GM23338 (cell line): ENCODE measurements at regions not wholly inside any gene's neighbourhood (a gene's known extent, or its start where the extent isn't known, plus 50 kb on each side); places are given as distances from the start of the nearest gene placed in this dataset.

Source experiments
- ATAC-seq: fragments of 200-7000 bp; cut with Tn5 transposase; 3 replicates; pipeline ENCODE4 v1.9.1; 2020
- DNase-seq: peaks from one replicate; pipeline ENCODE4 v3.0.0-alpha.2; 2015; ENCODE audit warnings: low spot score
- H2AFZ ChIP-seq: fragments of 200-600 bp; sonication (generic); 2 replicates; pipeline ENCODE4 v1.8.0; 2016; ENCODE audit warnings: antibody characterized with exemption, mild to moderate bottlenecking, moderate library complexity
- H3F3A ChIP-seq: fragments of 200-600 bp; sonication (generic); replicated peaks from 2 replicates; pipeline ENCODE4 v1.8.0; 2017; ENCODE audit warnings: antibody characterized with exemption, mixed run types, low read depth
- H3K27ac ChIP-seq: fragments of 200-600 bp; sonication (generic); 2 replicates; pipeline ENCODE4 v1.6.1; 2016; ENCODE audit warnings: low read depth
- H3K27me3 ChIP-seq: fragments of 200-600 bp; sonication (generic); 2 replicates; pipeline ENCODE4 v1.8.0; 2016; ENCODE audit warnings: mild to moderate bottlenecking, mixed run types, moderate library complexity; ENCODE audit not compliant: insufficient read depth
- H3K36me3 ChIP-seq: fragments of 200-600 bp; sonication (generic); 2 replicates; pipeline ENCODE4 v1.8.0; 2016; ENCODE audit warnings: mild to moderate bottlenecking; ENCODE audit not compliant: insufficient read depth
- H3K4me1 ChIP-seq: fragments of 200-600 bp; sonication (generic); 2 replicates; pipeline ENCODE4 v1.8.0; 2016; ENCODE audit warnings: mild to moderate bottlenecking, moderate library complexity; ENCODE audit not compliant: insufficient read depth
- H3K4me2 ChIP-seq: fragments of 200-600 bp; sonication (generic); 2 replicates; pipeline ENCODE4 v1.7.1; 2017; ENCODE audit warnings: mixed run types
- H3K4me3 ChIP-seq: fragments of 200-600 bp; sonication (generic); 2 replicates; pipeline ENCODE4 v1.6.1; 2016; ENCODE audit warnings: mixed run types
- H3K79me2 ChIP-seq: fragments of 200-600 bp; sonication (generic); replicated peaks from 2 replicates; pipeline ENCODE4 v1.8.0; 2017; ENCODE audit warnings: mild to moderate bottlenecking; ENCODE audit not compliant: insufficient read depth
- H3K9me2 ChIP-seq: fragments of 200-600 bp; sonication (generic); 2 replicates; pipeline ENCODE4 v1.8.0; 2017; ENCODE audit not compliant: insufficient read depth
- H4K20me1 ChIP-seq: fragments of 200-600 bp; sonication (generic); replicated peaks from 2 replicates; pipeline ENCODE4 v1.8.0; 2017; ENCODE audit warnings: mild to moderate bottlenecking; ENCODE audit not compliant: insufficient read depth
- H3K27ac Mint-ChIP-seq: 2 replicates; pipeline ENCODE4 v1.8.0; 2020; ENCODE audit warnings: inconsistent platforms, mild to moderate bottlenecking, moderate library complexity, mixed read lengths
- H3K27me3 Mint-ChIP-seq: 3 replicates; pipeline ENCODE4 v1.8.0; 2022; ENCODE audit warnings: low read depth, mild to moderate bottlenecking, moderate library complexity, mixed read lengths, inconsistent platforms; ENCODE audit not compliant: insufficient read depth, poor library complexity
- H3K36me3 Mint-ChIP-seq: 3 replicates; pipeline ENCODE4 v1.8.0; 2021; ENCODE audit warnings: low read depth, mild to moderate bottlenecking, inconsistent platforms, moderate library complexity, mixed read lengths
- H3K4me1 Mint-ChIP-seq: 3 replicates; pipeline ENCODE4 v1.8.0; 2020; ENCODE audit warnings: mild to moderate bottlenecking, inconsistent platforms, mixed read lengths
- H3K4me3 Mint-ChIP-seq: 3 replicates; pipeline ENCODE4 v1.8.0; 2021; ENCODE audit warnings: moderate library complexity, mild to moderate bottlenecking, inconsistent platforms, mixed read lengths
- H3K9me3 Mint-ChIP-seq: 3 replicates; pipeline ENCODE4 v1.8.0; 2020; ENCODE audit warnings: moderate library complexity, mild to moderate bottlenecking, inconsistent platforms, mixed read lengths
- CREB1 ChIP-seq: fragments of 250-450 bp; sonication (Bioruptor Pico); IDR thresholded peaks from 2 replicates; pipeline ENCODE4 v1.5.0; 2020; ENCODE audit warnings: low read depth, mild to moderate bottlenecking, moderate library complexity
- CTCF ChIP-seq, 2 experiments: fragments of 200-600 bp in 1 of 2; sonication (generic) in 1 of 2; conservative IDR thresholded peaks; 2 replicates each; pipeline versions ENCODE4 v1.5.1 to v1.6.1; 2016 to 2017; ENCODE audit warnings: antibody characterized with exemption in 2 of 2, low read depth in 2 of 2, mild to moderate bottlenecking in 2 of 2, moderate library complexity in 1 of 2
- EZH2 ChIP-seq: fragments of 200-600 bp; sonication (generic); IDR thresholded peaks from one replicate; pipeline ENCODE4 v1.8.0; 2017; ENCODE audit warnings: antibody characterized with exemption, mild to moderate bottlenecking, low read depth; ENCODE audit not compliant: unreplicated experiment
- JUNB ChIP-seq: IDR thresholded peaks from one replicate; pipeline ENCODE4 v1.6.1; 2016; ENCODE audit warnings: antibody characterized with exemption; ENCODE audit not compliant: unreplicated experiment
- NANOG ChIP-seq: IDR thresholded peaks from 2 replicates; pipeline ENCODE4 v1.6.1; 2016; ENCODE audit warnings: antibody characterized with exemption, borderline replicate concordance
- POLR2AphosphoS5 ChIP-seq: IDR thresholded peaks from 2 replicates; pipeline ENCODE4 v1.6.1; 2016; ENCODE audit warnings: antibody characterized with exemption, low read depth
- STAT1 ChIP-seq: IDR thresholded peaks from one replicate; pipeline ENCODE4 v1.6.1; 2016; ENCODE audit warnings: antibody characterized with exemption; ENCODE audit not compliant: unreplicated experiment
- ZNF114 ChIP-seq: fragments of 250-450 bp; sonication (Bioruptor Pico); IDR thresholded peaks from 2 replicates; pipeline ENCODE4 v1.5.0; 2020; ENCODE audit warnings: mild to moderate bottlenecking, moderate library complexity
- ZNF331 ChIP-seq: fragments of 250-450 bp; sonication (Bioruptor Pico); IDR thresholded peaks from 2 replicates; pipeline ENCODE4 v1.5.0; 2020; ENCODE audit warnings: low read depth, mild to moderate bottlenecking, moderate library complexity
- TF ChIP-seq, protein P1 (sequence below): IDR thresholded peaks from 2 replicates; pipeline ENCODE4 v1.6.1; 2016; ENCODE audit warnings: antibody characterized with exemption
- TF ChIP-seq, protein P2 (sequence below): IDR thresholded peaks from one replicate; pipeline ENCODE4 v1.6.1; 2018; ENCODE audit warnings: antibody characterized with exemption; ENCODE audit not compliant: unreplicated experiment

DNA sequence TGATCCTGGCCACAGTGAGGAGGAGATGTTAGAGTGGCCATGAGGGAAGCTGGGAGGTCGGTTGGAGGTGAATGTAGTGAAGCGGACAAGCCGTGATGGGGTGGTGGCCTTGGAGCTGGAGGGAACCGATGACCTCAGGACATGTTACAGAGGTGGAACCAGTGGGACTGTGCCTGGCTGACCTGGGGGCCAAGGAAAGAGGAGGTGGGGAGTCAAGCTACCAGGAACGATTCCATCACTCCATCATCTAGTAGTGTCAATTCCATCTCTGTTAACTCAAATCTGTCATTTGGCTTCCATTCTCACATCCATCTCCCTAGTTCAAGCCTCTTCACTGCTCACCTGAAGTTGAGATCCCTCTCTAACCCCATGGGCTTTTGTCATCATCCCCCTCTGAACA lies 102.4 kb upstream of the LYZL2 start:
- Mint-ChIP-seq H3K36me3 (no peaks in the 10 kb centered on the region), H3K9me3 (peaks cover 4% of the 10 kb centered on the region; the same call in 1 of the 3 replicates), H3K27me3 (peaks cover 3% of the 10 kb centered on the region), H3K4me3 (no peak overlapping the region), H3K4me1 (peaks cover 3% of the 10 kb centered on the region; the same call in 1 of the 3 replicates), H3K27ac (no peak overlapping the region)
- Histone ChIP-seq H3K36me3 (no peaks in the 10 kb centered on the region), H4K20me1 (no peaks in the 10 kb centered on the region), H3F3A (no peaks in the 10 kb centered on the region), H3K79me2 (no peaks in the 10 kb centered on the region), H3K4me3 (no peak overlapping the region), H3K27me3 (no peaks in the 10 kb centered on the region), H3K9me2 (peaks cover 14% of the 10 kb centered on the region), H3K4me1 (peaks cover 6% of the 10 kb centered on the region; the same call in 1 of the 2 replicates), H2AFZ (no peak overlapping the region), H3K27ac (no peak overlapping the region), H3K4me2 (no peak overlapping the region)
- no peak for DNase-seq
- TF ChIP-seq STAT1 (no peak), EZH2 (no peak), NANOG (no peak), CTCF (conservative IDR thresholded peaks at IDR 0.05; ENCODE audit: low read depth in 2 of 2) (no peak), POLR2AphosphoS5 (no peak), ZNF331 (CRISPR knock-in tag) (no peak)
- no peak for ATAC-seq

DNA sequence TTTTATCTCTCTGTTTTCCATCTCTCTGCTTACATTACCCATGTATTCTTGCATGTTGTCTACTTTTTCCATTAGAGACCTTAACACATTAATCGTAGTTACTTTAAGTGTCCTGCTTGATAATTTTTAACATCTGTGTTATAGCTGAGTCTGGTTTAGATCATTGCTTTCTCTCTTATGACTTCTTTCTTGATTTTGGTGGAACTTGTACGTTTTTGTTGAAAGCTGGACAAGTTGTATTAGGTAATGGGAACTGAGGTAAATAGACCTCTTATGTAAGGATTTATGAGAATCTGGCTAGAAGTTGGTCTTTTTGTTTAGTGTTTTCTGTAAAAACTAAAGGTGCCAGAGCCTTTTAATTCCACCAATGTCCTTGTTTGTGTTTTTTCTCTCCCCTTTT lies 100.8 kb upstream of the LYZL2 start:
- Mint-ChIP-seq H3K27ac (no peak overlapping the region), H3K9me3 (peaks cover 4% of the 10 kb centered on the region; the same call in 1 of the 3 replicates), H3K27me3 (peaks cover 3% of the 10 kb centered on the region), H3K36me3 (no peaks in the 10 kb centered on the region), H3K4me1 (peaks cover 7% of the 10 kb centered on the region; the same call in 2 of the 3 replicates), H3K4me3 (no peak overlapping the region)
- Histone ChIP-seq H3K4me3 (no peak overlapping the region), H3K9me2 (peaks cover 14% of the 10 kb centered on the region), H2AFZ (no peak overlapping the region), H3F3A (no peaks in the 10 kb centered on the region), H4K20me1 (no peaks in the 10 kb centered on the region), H3K4me2 (no peak overlapping the region), H3K36me3 (no peaks in the 10 kb centered on the region), H3K27me3 (no peaks in the 10 kb centered on the region), H3K4me1 (0 out of 2 replicates have a peak, but pooled peaks cover 6% of the 10 kb centered on the region), H3K27ac (no peak overlapping the region), H3K79me2 (no peaks in the 10 kb centered on the region)
- ATAC-seq (no peak), DNase-seq (no peak)
- TF ChIP-seq CTCF (conservative IDR thresholded peaks at IDR 0.05; ENCODE audit: low read depth in 2 of 2) (no peak), ZNF114 (CRISPR knock-in tag) (no peak), CREB1 (CRISPR knock-in tag) (no peak), STAT1 (no peak), JUNB (no peak), EZH2 (no peak), NANOG (no peak), ZNF331 (CRISPR knock-in tag) (no peak)
- TF ChIP-seq, protein P1, sequence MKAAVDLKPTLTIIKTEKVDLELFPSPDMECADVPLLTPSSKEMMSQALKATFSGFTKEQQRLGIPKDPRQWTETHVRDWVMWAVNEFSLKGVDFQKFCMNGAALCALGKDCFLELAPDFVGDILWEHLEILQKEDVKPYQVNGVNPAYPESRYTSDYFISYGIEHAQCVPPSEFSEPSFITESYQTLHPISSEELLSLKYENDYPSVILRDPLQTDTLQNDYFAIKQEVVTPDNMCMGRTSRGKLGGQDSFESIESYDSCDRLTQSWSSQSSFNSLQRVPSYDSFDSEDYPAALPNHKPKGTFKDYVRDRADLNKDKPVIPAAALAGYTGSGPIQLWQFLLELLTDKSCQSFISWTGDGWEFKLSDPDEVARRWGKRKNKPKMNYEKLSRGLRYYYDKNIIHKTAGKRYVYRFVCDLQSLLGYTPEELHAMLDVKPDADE, result no peak
- TF ChIP-seq, protein P2, sequence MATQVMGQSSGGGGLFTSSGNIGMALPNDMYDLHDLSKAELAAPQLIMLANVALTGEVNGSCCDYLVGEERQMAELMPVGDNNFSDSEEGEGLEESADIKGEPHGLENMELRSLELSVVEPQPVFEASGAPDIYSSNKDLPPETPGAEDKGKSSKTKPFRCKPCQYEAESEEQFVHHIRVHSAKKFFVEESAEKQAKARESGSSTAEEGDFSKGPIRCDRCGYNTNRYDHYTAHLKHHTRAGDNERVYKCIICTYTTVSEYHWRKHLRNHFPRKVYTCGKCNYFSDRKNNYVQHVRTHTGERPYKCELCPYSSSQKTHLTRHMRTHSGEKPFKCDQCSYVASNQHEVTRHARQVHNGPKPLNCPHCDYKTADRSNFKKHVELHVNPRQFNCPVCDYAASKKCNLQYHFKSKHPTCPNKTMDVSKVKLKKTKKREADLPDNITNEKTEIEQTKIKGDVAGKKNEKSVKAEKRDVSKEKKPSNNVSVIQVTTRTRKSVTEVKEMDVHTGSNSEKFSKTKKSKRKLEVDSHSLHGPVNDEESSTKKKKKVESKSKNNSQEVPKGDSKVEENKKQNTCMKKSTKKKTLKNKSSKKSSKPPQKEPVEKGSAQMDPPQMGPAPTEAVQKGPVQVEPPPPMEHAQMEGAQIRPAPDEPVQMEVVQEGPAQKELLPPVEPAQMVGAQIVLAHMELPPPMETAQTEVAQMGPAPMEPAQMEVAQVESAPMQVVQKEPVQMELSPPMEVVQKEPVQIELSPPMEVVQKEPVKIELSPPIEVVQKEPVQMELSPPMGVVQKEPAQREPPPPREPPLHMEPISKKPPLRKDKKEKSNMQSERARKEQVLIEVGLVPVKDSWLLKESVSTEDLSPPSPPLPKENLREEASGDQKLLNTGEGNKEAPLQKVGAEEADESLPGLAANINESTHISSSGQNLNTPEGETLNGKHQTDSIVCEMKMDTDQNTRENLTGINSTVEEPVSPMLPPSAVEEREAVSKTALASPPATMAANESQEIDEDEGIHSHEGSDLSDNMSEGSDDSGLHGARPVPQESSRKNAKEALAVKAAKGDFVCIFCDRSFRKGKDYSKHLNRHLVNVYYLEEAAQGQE, result no peak
